ENCODE measurements at regions not wholly inside any gene's neighbourhood (a gene's known extent, or its start where the extent isn't known, plus 50 kb on each side); places are given as distances from the start of the nearest gene placed in this dataset.

DNA sequence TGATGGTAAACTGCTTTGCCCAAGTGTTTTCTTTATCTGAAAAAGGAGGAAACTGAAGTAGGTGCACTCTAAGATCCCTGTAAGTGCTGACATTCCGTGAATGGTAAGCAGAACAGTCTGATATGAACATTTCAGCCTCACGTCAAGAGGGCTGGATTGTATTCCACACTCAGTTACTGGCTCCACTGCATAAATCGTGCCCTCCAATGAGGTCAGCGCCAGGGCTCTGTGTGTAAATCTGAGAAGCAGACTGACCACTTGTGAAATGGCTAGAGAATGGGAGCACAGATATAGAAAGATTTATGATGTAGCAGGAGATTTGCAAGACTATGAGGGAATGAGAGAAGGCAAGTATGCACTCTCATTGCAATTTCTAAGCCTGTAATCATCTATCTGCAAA, 153.0 kb downstream of the ICOS start:
- H3K4me3 ChIP-seq (ENCODE audit: low read depth in 1 of 2, low read length in 2 of 2) = no peak overlapping the region
- no peaks in the 10 kb centered on the region for H3K36me3 ChIP-seq (ENCODE audit: control insufficient read depth in 2 of 2, insufficient read depth in 2 of 2, low read length in 1 of 2)
- H3K27ac ChIP-seq (ENCODE audit: low read depth in 2 of 2, low read length in 1 of 2) = no peak overlapping the region
- 83 to 84% methylated on average over 4 of the region's 4 CpGs for WGBS, 2 donors
- H3K4me1 ChIP-seq (ENCODE audit: control insufficient read depth in 2 of 2, insufficient read depth in 2 of 2, low read length in 1 of 2) = no peaks in the 10 kb centered on the region
- no peaks in the 10 kb centered on the region for H3K9me3 ChIP-seq (ENCODE audit: control insufficient read depth in 2 of 2, insufficient read depth in 1 of 2, low read depth in 1 of 2, low read length in 1 of 2)
- H3K27me3 ChIP-seq (ENCODE audit: control insufficient read depth in 1 of 2, insufficient read depth in 2 of 2, low read length in 2 of 2) = no peaks in the 10 kb centered on the region

DNA sequence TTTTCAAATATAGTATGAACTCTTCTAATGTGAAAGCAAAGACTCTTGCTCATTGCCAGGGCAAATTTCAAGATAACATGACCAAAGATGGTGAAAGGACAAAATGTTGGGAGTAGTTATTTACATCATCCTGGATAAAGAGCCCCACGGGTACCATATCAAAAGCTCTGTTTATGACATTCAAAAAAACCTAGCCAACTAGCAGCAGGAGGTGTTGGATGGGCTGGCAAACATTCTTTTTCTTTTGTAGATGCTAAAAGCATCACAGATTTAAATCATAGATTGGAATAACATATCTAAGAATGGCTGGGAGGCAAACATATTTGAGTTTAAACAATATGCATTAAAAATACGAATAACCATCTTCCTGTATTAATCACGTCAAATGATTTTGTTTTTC, 153.5 kb downstream of the ICOS start:
- Histone ChIP-seq H3K36me3 (ENCODE audit: control insufficient read depth in 2 of 2, insufficient read depth in 2 of 2, low read length in 1 of 2) (no peaks in the 10 kb centered on the region), H3K9me3 (ENCODE audit: control insufficient read depth in 2 of 2, insufficient read depth in 1 of 2, low read depth in 1 of 2, low read length in 1 of 2) (no peaks in the 10 kb centered on the region), H3K4me3 (ENCODE audit: low read depth in 1 of 2, low read length in 2 of 2) (no peak overlapping the region), H3K4me1 (ENCODE audit: control insufficient read depth in 2 of 2, insufficient read depth in 2 of 2, low read length in 1 of 2) (no peaks in the 10 kb centered on the region), H3K27me3 (ENCODE audit: control insufficient read depth in 1 of 2, insufficient read depth in 2 of 2, low read length in 2 of 2) (no peaks in the 10 kb centered on the region), H3K27ac (ENCODE audit: low read depth in 2 of 2, low read length in 1 of 2) (no peak overlapping the region)
- 62 to 75% methylated on average over 3 of the region's 3 CpGs for WGBS, 2 donors

DNA sequence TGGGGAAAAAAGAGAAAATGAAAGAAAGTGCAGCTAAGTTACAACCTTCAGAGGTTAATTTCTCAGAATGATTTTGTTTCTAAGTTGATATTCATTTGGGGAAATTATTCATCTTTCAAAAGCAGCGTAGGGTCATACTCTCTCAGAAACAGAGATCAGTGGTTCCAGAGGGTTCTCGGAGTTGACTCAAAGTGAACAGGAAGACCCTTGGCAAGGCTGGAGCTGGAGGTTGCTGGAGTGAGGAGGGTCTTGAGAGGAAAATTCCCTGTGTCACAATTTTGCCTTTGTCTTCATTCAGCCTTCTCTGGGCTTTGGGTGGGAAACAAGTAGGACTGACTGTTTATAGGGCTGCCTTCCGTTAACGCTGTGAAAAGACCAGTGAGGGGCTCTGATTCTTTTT, 168.2 kb downstream of the ICOS start:
- no peaks in the 10 kb centered on the region for H3K36me3 ChIP-seq (ENCODE audit: control insufficient read depth in 2 of 2, insufficient read depth in 2 of 2, low read length in 1 of 2)
- no peaks in the 10 kb centered on the region for H3K27me3 ChIP-seq (ENCODE audit: control insufficient read depth in 1 of 2, insufficient read depth in 2 of 2, low read length in 2 of 2)
- no peak overlapping the region for H3K27ac ChIP-seq (ENCODE audit: low read depth in 2 of 2, low read length in 1 of 2)
- no peak overlapping the region for H3K4me3 ChIP-seq (ENCODE audit: low read depth in 1 of 2, low read length in 2 of 2)
- WGBS, 2 donors = 79 to 89% methylated on average over 4 of the region's 4 CpGs
- H3K4me1 ChIP-seq (ENCODE audit: control insufficient read depth in 2 of 2, insufficient read depth in 2 of 2, low read length in 1 of 2) = no peaks in the 10 kb centered on the region
- H3K9me3 ChIP-seq (ENCODE audit: control insufficient read depth in 2 of 2, insufficient read depth in 1 of 2, low read depth in 1 of 2, low read length in 1 of 2) = no peaks in the 10 kb centered on the region

DNA sequence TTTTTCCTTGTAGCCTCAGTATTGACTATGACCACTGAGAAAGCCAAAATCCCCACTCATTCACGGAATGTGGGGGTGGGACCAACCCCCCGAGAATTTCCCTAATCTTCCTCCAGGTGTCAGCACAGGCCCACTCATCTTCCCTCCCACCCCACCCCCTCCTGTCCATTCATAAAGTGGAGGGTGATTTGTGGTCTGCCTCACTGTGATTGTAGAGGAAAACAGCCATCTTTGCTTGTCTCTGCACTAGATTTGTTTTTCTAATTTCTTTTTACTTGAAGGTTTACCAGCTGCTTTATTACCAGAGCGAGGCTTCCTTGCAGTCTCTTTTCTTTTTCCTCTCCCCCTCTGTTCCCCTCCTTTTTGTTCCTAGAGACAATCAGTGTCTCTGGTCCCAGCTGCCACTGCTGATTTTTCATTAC, 171.8 kb downstream of the ICOS start:
- 34 to 35% methylated on average over 3 of the region's 3 CpGs for WGBS, 2 donors
- Histone ChIP-seq H3K4me1 (ENCODE audit: control insufficient read depth in 2 of 2, insufficient read depth in 2 of 2, low read length in 1 of 2) (no peaks in the 10 kb centered on the region), H3K27ac (ENCODE audit: low read depth in 2 of 2, low read length in 1 of 2) (no peak overlapping the region), H3K4me3 (ENCODE audit: low read depth in 1 of 2, low read length in 2 of 2) (no peak overlapping the region), H3K9me3 (ENCODE audit: control insufficient read depth in 2 of 2, insufficient read depth in 1 of 2, low read depth in 1 of 2, low read length in 1 of 2) (no peaks in the 10 kb centered on the region), H3K27me3 (ENCODE audit: control insufficient read depth in 1 of 2, insufficient read depth in 2 of 2, low read length in 2 of 2) (no peaks in the 10 kb centered on the region), H3K36me3 (ENCODE audit: control insufficient read depth in 2 of 2, insufficient read depth in 2 of 2, low read length in 1 of 2) (no peaks in the 10 kb centered on the region)

DNA sequence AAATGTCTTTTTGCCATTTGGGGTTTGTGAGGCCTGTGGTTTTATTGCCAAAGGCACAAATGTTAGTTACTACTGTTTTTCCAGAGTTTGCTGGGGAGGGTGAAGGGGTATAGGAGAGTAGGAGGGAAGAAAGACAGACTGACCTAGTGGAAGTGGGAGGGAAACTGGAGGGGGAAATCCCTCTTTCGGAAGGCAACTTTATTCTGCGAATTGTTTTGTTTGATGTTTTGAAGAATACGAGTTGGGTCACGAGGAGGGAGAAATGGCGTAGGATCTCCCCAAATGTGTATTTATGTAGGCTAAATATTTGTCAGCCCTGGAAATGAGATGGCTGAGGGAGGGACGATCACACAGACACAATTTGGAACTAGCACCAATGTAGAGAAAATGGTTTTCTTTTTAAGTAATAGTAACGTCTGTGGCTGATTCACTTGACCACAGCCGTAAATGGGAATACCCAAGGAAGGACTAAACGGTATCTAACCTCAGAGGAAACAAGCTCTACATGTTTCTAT, 172.3 kb downstream of the ICOS start:
- H3K4me3 ChIP-seq (ENCODE audit: low read depth in 1 of 2, low read length in 2 of 2) = no peak overlapping the region
- no peaks in the 10 kb centered on the region for H3K27me3 ChIP-seq (ENCODE audit: control insufficient read depth in 1 of 2, insufficient read depth in 2 of 2, low read length in 2 of 2)
- no peaks in the 10 kb centered on the region for H3K9me3 ChIP-seq (ENCODE audit: control insufficient read depth in 2 of 2, insufficient read depth in 1 of 2, low read depth in 1 of 2, low read length in 1 of 2)
- no peaks in the 10 kb centered on the region for H3K36me3 ChIP-seq (ENCODE audit: control insufficient read depth in 2 of 2, insufficient read depth in 2 of 2, low read length in 1 of 2)
- no peaks in the 10 kb centered on the region for H3K4me1 ChIP-seq (ENCODE audit: control insufficient read depth in 2 of 2, insufficient read depth in 2 of 2, low read length in 1 of 2)
- H3K27ac ChIP-seq (ENCODE audit: low read depth in 2 of 2, low read length in 1 of 2) = no peak overlapping the region
- 60 to 68% methylated on average over 9 of the region's 9 CpGs for WGBS, 2 donors

DNA sequence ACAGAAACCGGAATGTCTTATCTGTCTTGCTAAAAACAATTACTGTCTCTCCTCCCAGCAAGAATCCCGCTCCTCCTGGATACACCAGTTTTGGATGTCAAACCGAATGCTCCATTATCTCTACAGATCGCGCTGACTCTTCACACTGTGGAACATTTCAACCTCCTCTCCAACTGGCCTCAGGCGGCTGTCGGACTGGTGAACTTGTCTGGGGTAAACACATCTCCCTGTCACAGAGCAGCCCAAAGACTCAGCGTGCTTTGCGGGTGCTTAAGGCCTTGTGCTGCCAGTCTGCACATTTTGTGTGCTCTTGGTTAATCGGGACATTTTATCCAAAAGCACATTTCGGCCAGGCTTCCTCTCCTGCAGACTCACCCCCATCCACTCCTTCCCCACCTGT, 173.1 kb downstream of the ICOS start:
- H3K4me1 ChIP-seq (ENCODE audit: control insufficient read depth in 2 of 2, insufficient read depth in 2 of 2, low read length in 1 of 2) = no peaks in the 10 kb centered on the region
- WGBS, 2 donors = 80 to 84% methylated on average over 11 of the region's 11 CpGs
- no peak overlapping the region for H3K4me3 ChIP-seq (ENCODE audit: low read depth in 1 of 2, low read length in 2 of 2)
- no peak overlapping the region for H3K27ac ChIP-seq (ENCODE audit: low read depth in 2 of 2, low read length in 1 of 2)
- no peaks in the 10 kb centered on the region for H3K36me3 ChIP-seq (ENCODE audit: control insufficient read depth in 2 of 2, insufficient read depth in 2 of 2, low read length in 1 of 2)
- H3K27me3 ChIP-seq (ENCODE audit: control insufficient read depth in 1 of 2, insufficient read depth in 2 of 2, low read length in 2 of 2) = no peaks in the 10 kb centered on the region
- H3K9me3 ChIP-seq (ENCODE audit: control insufficient read depth in 2 of 2, insufficient read depth in 1 of 2, low read depth in 1 of 2, low read length in 1 of 2) = no peaks in the 10 kb centered on the region

DNA sequence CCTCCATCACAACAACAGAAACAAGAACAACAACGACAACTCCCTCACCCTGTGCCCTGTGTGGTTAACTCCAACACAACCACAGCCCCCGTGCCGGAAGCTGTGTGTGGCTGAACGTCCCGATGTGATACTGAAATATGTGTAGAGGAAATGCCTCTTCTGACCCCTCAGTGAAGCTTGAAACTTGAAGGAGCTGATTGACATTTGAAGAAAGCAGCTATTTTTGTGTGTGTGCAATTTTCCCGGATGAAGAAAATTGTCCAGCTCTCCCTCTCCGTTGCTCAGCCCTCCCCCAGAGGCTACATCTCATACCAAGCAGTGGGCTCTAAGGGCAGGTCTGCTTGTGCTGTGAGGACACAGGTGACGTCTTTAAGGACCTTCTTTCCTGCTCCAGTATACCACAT, 173.8 kb downstream of the ICOS start:
- no peaks in the 10 kb centered on the region for H3K9me3 ChIP-seq (ENCODE audit: control insufficient read depth in 2 of 2, insufficient read depth in 1 of 2, low read depth in 1 of 2, low read length in 1 of 2)
- WGBS, 2 donors = 56 to 58% methylated on average over 8 of the region's 8 CpGs
- no peaks in the 10 kb centered on the region for H3K36me3 ChIP-seq (ENCODE audit: control insufficient read depth in 2 of 2, insufficient read depth in 2 of 2, low read length in 1 of 2)
- no peak overlapping the region for H3K4me3 ChIP-seq (ENCODE audit: low read depth in 1 of 2, low read length in 2 of 2)
- H3K27ac ChIP-seq (ENCODE audit: low read depth in 2 of 2, low read length in 1 of 2) = peak overlapping the region in 1 of 2 donors; percentile 45
- no peaks in the 10 kb centered on the region for H3K4me1 ChIP-seq (ENCODE audit: control insufficient read depth in 2 of 2, insufficient read depth in 2 of 2, low read length in 1 of 2)
- no peaks in the 10 kb centered on the region for H3K27me3 ChIP-seq (ENCODE audit: control insufficient read depth in 1 of 2, insufficient read depth in 2 of 2, low read length in 2 of 2)

DNA sequence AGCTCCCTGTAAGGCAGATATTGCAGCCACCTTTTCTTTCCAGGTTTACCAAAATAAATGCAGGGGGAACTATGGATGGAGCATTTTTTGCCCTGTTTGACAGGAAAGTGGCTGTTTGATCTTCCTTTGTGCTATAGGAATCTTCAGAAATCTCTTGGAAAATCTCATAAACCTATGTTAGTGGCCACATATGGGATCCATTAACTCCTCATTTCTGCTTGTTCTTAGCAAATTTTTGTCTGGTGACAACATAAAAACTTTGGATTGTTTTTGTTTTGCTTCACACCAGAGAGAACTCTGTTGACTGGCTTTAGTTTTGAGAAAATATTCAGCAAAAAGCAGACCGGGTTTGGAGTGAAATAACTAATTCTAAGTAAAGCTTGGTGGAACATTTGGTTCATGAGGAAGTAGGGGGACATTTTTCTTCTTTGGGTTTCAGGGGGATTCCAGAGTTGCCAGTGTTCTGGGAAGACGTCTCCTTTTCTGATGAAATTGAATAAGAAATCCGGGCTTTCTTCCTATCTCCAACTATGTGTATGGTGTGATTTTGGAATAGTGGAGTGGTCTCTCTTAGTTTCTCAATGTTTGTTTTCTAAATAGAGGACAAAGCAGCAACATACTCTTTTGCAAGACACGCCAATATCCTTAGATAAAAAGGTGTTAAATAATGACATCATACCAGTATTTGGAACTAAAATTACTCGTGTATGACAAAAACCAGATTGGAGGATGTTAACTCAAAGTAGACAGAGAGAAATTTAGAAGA, 174.4 kb downstream of the ICOS start:
- H3K9me3 ChIP-seq (ENCODE audit: control insufficient read depth in 2 of 2, insufficient read depth in 1 of 2, low read depth in 1 of 2, low read length in 1 of 2) = no peaks in the 10 kb centered on the region
- H3K27ac ChIP-seq (ENCODE audit: low read depth in 2 of 2, low read length in 1 of 2) = peak overlapping the region in 1 of 2 donors; percentile 45
- no peaks in the 10 kb centered on the region for H3K36me3 ChIP-seq (ENCODE audit: control insufficient read depth in 2 of 2, insufficient read depth in 2 of 2, low read length in 1 of 2)
- 51 to 65% methylated on average over 5 of the region's 5 CpGs for WGBS, 2 donors
- no peak overlapping the region for H3K4me3 ChIP-seq (ENCODE audit: low read depth in 1 of 2, low read length in 2 of 2)
- no peaks in the 10 kb centered on the region for H3K4me1 ChIP-seq (ENCODE audit: control insufficient read depth in 2 of 2, insufficient read depth in 2 of 2, low read length in 1 of 2)
- no peaks in the 10 kb centered on the region for H3K27me3 ChIP-seq (ENCODE audit: control insufficient read depth in 1 of 2, insufficient read depth in 2 of 2, low read length in 2 of 2)

DNA sequence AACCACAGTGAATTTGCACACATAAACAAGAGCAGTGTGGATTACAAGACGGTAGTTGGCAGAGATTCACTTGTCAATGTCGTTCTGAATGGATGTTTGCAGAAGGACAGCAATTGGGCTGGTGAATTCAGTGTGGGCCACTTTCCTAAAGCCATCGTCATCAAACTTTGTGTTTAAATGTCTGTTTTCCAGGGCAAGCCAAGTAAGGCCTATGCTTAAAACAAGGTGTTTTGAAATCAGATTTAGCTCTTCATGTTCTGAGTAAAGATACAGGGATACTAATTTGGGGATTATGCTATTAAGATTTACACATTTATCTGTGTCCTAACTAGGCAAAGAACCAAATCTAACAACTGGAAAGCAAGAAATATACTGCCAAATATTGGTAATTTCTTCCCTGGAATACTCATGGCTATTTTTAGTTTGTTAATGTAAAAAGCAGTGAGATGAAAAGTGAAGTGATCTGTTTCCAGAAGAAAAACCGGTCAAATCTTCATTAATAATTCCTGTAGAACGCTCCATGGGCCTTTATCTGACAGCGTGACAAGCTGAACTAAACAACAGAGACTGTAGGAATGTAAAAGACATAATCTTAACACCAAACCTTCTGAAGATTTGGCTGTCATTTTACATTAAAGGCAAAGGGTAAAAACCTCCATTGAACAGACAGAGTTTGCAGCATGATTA, 175.7 kb downstream of the ICOS start:
- Histone ChIP-seq H3K4me1 (ENCODE audit: control insufficient read depth in 2 of 2, insufficient read depth in 2 of 2, low read length in 1 of 2) (peaks cover 0 to 2% of the 10 kb centered on the region in 2 donors), H3K36me3 (ENCODE audit: control insufficient read depth in 2 of 2, insufficient read depth in 2 of 2, low read length in 1 of 2) (no peaks in the 10 kb centered on the region), H3K27ac (ENCODE audit: low read depth in 2 of 2, low read length in 1 of 2) (no peak overlapping the region), H3K27me3 (ENCODE audit: control insufficient read depth in 1 of 2, insufficient read depth in 2 of 2, low read length in 2 of 2) (no peaks in the 10 kb centered on the region), H3K4me3 (ENCODE audit: low read depth in 1 of 2, low read length in 2 of 2) (no peak overlapping the region), H3K9me3 (ENCODE audit: control insufficient read depth in 2 of 2, insufficient read depth in 1 of 2, low read depth in 1 of 2, low read length in 1 of 2) (no peaks in the 10 kb centered on the region)
- whole genome bisulfite sequencing, 2 donors = 66 to 73% methylated on average over 6 of the region's 6 CpGs

Data from esophagus (tissue), 2 donors.